SK-N-SH (cell line): ENCODE measurements at regions not wholly inside any gene's neighbourhood (a gene's known extent, or its start where the extent isn't known, plus 50 kb on each side); places are given as distances from the start of the nearest gene placed in this dataset.

ENCODE experiments used
- CTCF ChIA-PET: fragments of 300-600, 350-600 bp; formaldehyde crosslinking; extraction: SDS; loops from one replicate; lab custom pipeline; 2021; lab: Yijun Ruan, JAX
- POLR2A ChIA-PET: fragments of 350-600 bp; sonication (Branson Sonifier 250); formaldehyde crosslinking; extraction: SDS; loops from one replicate; lab custom pipeline; 2020; ENCODE audit warnings: antibody characterized with exemption, inconsistent platforms; lab: Yijun Ruan, JAX
- DNase-seq: peaks from one replicate; pipeline ENCODE4 v3.0.0; 2012
- H2AFZ ChIP-seq: fragments of 200-600 bp; sonication (generic); 2 replicates; pipeline ENCODE4 v1.8.1; 2016; ENCODE audit warnings: antibody characterized with exemption, mild to moderate bottlenecking, low read depth
- H3F3A ChIP-seq: fragments of 200-600 bp; sonication (generic); replicated peaks from 2 replicates; pipeline ENCODE3; 2016; ENCODE audit warnings: antibody characterized with exemption, mild to moderate bottlenecking; ENCODE audit not compliant: insufficient read depth
- H3K27ac ChIP-seq, 2 experiments: fragments of 200-500 bp in 1 of 2; fragments of 200-600 bp in 1 of 2; sonication (Bioruptor generic) in 1 of 2; sonication (generic), shearing (Covaris generic) in 1 of 2; 2 replicates each; pipeline versions ENCODE4 v1.5.1 to v1.6.1; 2014 to 2016; ENCODE audit warnings: low read depth in 2 of 2, inconsistent platforms in 1 of 2, low read length in 1 of 2, mild to moderate bottlenecking in 1 of 2, mixed read lengths in 1 of 2
- H3K27me3 ChIP-seq: fragments of 200-600 bp; sonication (generic), shearing (Covaris generic); 2 replicates; pipeline ENCODE4 v1.6.1; 2016; ENCODE audit warnings: mixed run types; ENCODE audit not compliant: insufficient read depth
- H3K36me3 ChIP-seq, 2 experiments: fragments of 200-500 bp in 1 of 2; fragments of 200-600 bp in 1 of 2; sonication (Bioruptor generic) in 1 of 2; sonication (generic) in 1 of 2; replicated peaks in 1 of 2; 2 replicates each; pipeline versions ENCODE3 to v1.5.1; 2014 to 2016; ENCODE audit warnings: low read length in 1 of 2, mild to moderate bottlenecking in 1 of 2; ENCODE audit not compliant: insufficient read depth in 2 of 2, control insufficient read depth in 1 of 2
- H3K4me1 ChIP-seq, 2 experiments: fragments of 200-500 bp in 1 of 2; fragments of 200-600 bp in 1 of 2; sonication (Bioruptor generic) in 1 of 2; sonication (generic), shearing (Covaris generic) in 1 of 2; 2 replicates each; pipeline versions ENCODE4 v1.5.1 to v1.6.1; 2014 to 2016; ENCODE audit warnings: low read depth in 1 of 2, low read length in 1 of 2, mixed run types in 1 of 2; ENCODE audit not compliant: insufficient read depth in 2 of 2, control insufficient read depth in 1 of 2
- H3K4me2 ChIP-seq: fragments of 200-600 bp; sonication (generic), shearing (Covaris generic); 2 replicates; pipeline ENCODE4 v1.6.1; 2017; ENCODE audit warnings: mixed run types
- H3K4me3 ChIP-seq, 2 experiments: fragments of 200-500 bp in 1 of 2; fragments of 200-600 bp in 1 of 2; sonication (Bioruptor generic) in 1 of 2; sonication (generic), shearing (Covaris generic) in 1 of 2; 2 replicates each; pipeline versions ENCODE4 v1.5.1 to v1.8.1; 2014 to 2016; ENCODE audit warnings: low read depth in 2 of 2, inconsistent platforms in 1 of 2, low read length in 1 of 2, mild to moderate bottlenecking in 1 of 2, mixed read lengths in 1 of 2, moderate library complexity in 1 of 2
- H3K79me2 ChIP-seq: fragments of 200-600 bp; sonication (generic); 2 replicates; pipeline ENCODE4 v1.8.1; 2017; ENCODE audit warnings: mild to moderate bottlenecking; ENCODE audit not compliant: insufficient read depth
- H3K9ac ChIP-seq: fragments of 200-600 bp; sonication (generic); 2 replicates; pipeline ENCODE4 v1.6.1; 2017; ENCODE audit warnings: mixed run types
- H3K9me2 ChIP-seq: fragments of 200-600 bp; sonication (generic); 2 replicates; pipeline ENCODE4 v1.6.1; 2017; ENCODE audit warnings: mixed run types
- H3K9me3 ChIP-seq: fragments of 200-600 bp; sonication (generic); 2 replicates; pipeline ENCODE4 v1.6.1; 2017; ENCODE audit warnings: mixed run types, mild to moderate bottlenecking, moderate library complexity
- H4K20me1 ChIP-seq: fragments of 200-600 bp; sonication (generic); 2 replicates; pipeline ENCODE4 v1.6.1; 2017; ENCODE audit warnings: mild to moderate bottlenecking, mixed run types; ENCODE audit not compliant: insufficient read depth
- EP300 ChIP-seq, 2 experiments: IDR thresholded peaks; 2 replicates each; pipeline versions ENCODE4 v1.4.0 to v1.6.1; 2012; ENCODE audit warnings: borderline replicate concordance in 1 of 2, low read depth in 1 of 2, low read length in 1 of 2
- FOXJ3 ChIP-seq: sonication (generic); formaldehyde crosslinking; IDR thresholded peaks from 2 replicates; pipeline ENCODE4 v1.5.1; 2020; ENCODE audit warnings: mild to moderate bottlenecking, missing genetic modification reagents
- FOXM1 ChIP-seq: IDR thresholded peaks from 2 replicates; pipeline ENCODE4 v1.4.0; 2012; ENCODE audit warnings: low read depth, mild to moderate bottlenecking
- GATA2 ChIP-seq: sonication (generic); formaldehyde crosslinking; IDR thresholded peaks from 2 replicates; pipeline ENCODE4 v1.5.0; 2020; ENCODE audit warnings: mild to moderate bottlenecking, missing genetic modification reagents
- MAX ChIP-seq: IDR thresholded peaks from 2 replicates; pipeline ENCODE4 v1.4.0; 2012; ENCODE audit warnings: low read depth
- REST ChIP-seq: IDR thresholded peaks from 2 replicates; pipeline ENCODE4 v1.6.1; 2012; ENCODE audit warnings: mild to moderate bottlenecking, low read depth, low read length, moderate library complexity
- SIN3A ChIP-seq: IDR thresholded peaks from 2 replicates; pipeline ENCODE4 v1.6.1; 2012; ENCODE audit warnings: low read depth, mild to moderate bottlenecking, low read length, moderate library complexity, borderline replicate concordance
- TEAD4 ChIP-seq: IDR thresholded peaks from 2 replicates; pipeline ENCODE4 v1.4.0; 2012; ENCODE audit warnings: mild to moderate bottlenecking, borderline replicate concordance; ENCODE audit not compliant: insufficient read depth
- WGBS: methylation state at CpG from one replicate; pipeline ENCODE4 v1.1.6; 2017; ENCODE audit warnings: low lambda C conversion rate; 5-methylcytosine and 5-hydroxymethylcytosine counted together
- TF ChIP-seq, protein P1 (sequence below): fragments of 150-350 bp; IDR thresholded peaks from 2 replicates; pipeline ENCODE4 v1.6.1; 2017; ENCODE audit warnings: antibody characterized with exemption, low read length, low read depth, borderline replicate concordance
- TF ChIP-seq, protein P2 (sequence below): fragments of 200-600 bp; sonication (generic); IDR thresholded peaks from 2 replicates; pipeline ENCODE4 v1.6.1; 2017; ENCODE audit warnings: antibody characterized with exemption, mild to moderate bottlenecking, moderate library complexity

DNA sequence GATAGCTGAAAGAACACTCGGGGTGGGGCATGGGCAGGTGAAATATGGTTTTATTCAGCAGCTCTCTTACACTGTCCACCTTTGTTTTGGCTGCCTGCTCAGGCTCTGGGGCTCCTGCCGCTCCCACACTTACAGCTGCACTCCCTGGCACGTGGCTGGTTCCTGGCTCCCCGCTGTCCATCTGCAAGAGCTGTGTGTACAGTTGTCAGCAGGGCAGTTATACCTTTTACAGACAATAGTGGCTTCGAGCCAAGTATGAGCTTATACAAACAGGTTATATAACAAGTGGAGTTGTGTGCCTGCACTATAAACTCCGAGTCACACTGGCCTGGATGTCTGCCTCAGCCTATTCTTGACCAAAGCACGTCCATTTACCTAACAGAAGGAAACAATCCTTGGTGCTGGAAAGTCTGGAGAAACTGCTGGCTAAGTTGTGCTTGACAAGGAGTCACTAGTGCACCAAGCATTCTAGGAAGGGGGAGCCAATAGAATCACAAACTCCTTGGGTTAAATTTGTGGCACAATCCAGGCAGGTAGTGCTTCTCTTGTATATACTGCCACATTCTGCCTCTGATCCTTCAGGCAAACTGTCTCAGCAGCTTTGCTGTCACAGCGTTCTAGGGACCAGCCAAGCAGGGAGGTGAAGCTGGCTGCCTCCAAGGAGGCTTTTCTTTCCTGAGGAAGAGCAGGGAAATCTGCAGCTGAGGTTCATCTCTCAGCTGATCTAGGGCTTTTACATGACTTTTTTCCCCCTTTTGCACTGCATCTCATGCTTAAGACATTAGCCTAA lies 68.2 kb downstream of the NHLRC3 start (continued):
- TF ChIP-seq REST = no peak
- TF ChIP-seq, protein P1, sequence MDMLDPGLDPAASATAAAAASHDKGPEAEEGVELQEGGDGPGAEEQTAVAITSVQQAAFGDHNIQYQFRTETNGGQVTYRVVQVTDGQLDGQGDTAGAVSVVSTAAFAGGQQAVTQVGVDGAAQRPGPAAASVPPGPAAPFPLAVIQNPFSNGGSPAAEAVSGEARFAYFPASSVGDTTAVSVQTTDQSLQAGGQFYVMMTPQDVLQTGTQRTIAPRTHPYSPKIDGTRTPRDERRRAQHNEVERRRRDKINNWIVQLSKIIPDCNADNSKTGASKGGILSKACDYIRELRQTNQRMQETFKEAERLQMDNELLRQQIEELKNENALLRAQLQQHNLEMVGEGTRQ = no peak
- TF ChIP-seq, all 33 proteins: peak for 0

DNA sequence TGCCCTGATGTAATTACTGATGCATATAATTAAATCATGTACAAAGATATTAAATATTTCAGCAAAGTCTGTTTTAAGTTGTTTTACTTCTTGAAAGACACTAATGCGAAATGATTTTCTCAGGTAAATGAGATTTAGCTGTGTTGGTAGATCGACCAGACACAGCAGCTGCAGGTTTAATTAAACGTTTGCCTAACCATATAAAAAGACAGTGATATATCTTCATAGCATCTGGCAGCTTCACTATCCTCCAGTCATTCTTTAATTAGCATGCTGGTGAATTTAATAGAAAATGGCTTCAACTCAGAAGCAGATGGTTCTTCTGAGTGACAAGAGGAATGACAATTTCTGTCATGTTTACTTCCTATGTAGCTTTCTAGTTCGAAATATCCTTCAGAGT lies 69.3 kb downstream of the NHLRC3 start:
- H3F3A ChIP-seq = no peaks in the 10 kb centered on the region
- no peak overlapping the region for H3K4me2 ChIP-seq
- ChIA-PET CTCF (no interaction called here), POLR2A (no interaction called here)
- TF ChIP-seq EP300 (IDR thresholded peaks at IDR 0.05; ENCODE audit: borderline replicate concordance in 1 of 2, low read depth in 1 of 2, low read length in 1 of 2) (peak in 1 of 2 experiments; percentile 12; a peak in 1 of 4 replicates), MAX (no peak), FOXJ3 (CRISPR knock-in tag) (no peak), GATA2 (CRISPR knock-in tag) (peak; percentile 30), TEAD4 (no peak), FOXM1 (no peak)
- H3K36me3 ChIP-seq = no peaks in the 10 kb centered on the region
- no peak overlapping the region for H2AFZ ChIP-seq
- no peaks in the 10 kb centered on the region for H4K20me1 ChIP-seq
- H3K9ac ChIP-seq = no peak overlapping the region
- H3K9me3 ChIP-seq = no peaks in the 10 kb centered on the region
- H3K4me1 ChIP-seq = no peaks in the 10 kb centered on the region; a peak in 2 of 4 replicates
- no peaks in the 10 kb centered on the region for H3K9me2 ChIP-seq
- no peaks in the 10 kb centered on the region for H3K79me2 ChIP-seq
- H3K27ac ChIP-seq = no peak overlapping the region
- peaks cover 4% of the 10 kb centered on the region; the same call in 1 of the 2 replicates for H3K27me3 ChIP-seq
- DNase-seq = no peak
- 21% methylated on average over 4 of the region's 4 CpGs for WGBS
- H3K4me3 ChIP-seq = no peak overlapping the region

GRCh38 chr13:39108783-39109182 lies 70.5 kb downstream of the NHLRC3 start:
- no peak overlapping the region for H2AFZ ChIP-seq
- POLR2A ChIA-PET = no interaction called here
- H3K9me2 ChIP-seq = no peaks in the 10 kb centered on the region
- peaks cover 4% of the 10 kb centered on the region; the same call in 1 of the 2 replicates for H3K27me3 ChIP-seq
- no peaks in the 10 kb centered on the region for H3K9me3 ChIP-seq
- H3F3A ChIP-seq = no peaks in the 10 kb centered on the region
- H3K27ac ChIP-seq = no peak overlapping the region
- H3K4me1 ChIP-seq = no peaks in the 10 kb centered on the region; a peak in 2 of 4 replicates
- no peaks in the 10 kb centered on the region for H4K20me1 ChIP-seq
- no peak overlapping the region for H3K4me3 ChIP-seq
- H3K9ac ChIP-seq = no peak overlapping the region
- no peak for DNase-seq
- WGBS = 11% methylated on average over 2 of the region's 2 CpGs
- H3K79me2 ChIP-seq = no peaks in the 10 kb centered on the region
- TF ChIP-seq, protein P2, sequence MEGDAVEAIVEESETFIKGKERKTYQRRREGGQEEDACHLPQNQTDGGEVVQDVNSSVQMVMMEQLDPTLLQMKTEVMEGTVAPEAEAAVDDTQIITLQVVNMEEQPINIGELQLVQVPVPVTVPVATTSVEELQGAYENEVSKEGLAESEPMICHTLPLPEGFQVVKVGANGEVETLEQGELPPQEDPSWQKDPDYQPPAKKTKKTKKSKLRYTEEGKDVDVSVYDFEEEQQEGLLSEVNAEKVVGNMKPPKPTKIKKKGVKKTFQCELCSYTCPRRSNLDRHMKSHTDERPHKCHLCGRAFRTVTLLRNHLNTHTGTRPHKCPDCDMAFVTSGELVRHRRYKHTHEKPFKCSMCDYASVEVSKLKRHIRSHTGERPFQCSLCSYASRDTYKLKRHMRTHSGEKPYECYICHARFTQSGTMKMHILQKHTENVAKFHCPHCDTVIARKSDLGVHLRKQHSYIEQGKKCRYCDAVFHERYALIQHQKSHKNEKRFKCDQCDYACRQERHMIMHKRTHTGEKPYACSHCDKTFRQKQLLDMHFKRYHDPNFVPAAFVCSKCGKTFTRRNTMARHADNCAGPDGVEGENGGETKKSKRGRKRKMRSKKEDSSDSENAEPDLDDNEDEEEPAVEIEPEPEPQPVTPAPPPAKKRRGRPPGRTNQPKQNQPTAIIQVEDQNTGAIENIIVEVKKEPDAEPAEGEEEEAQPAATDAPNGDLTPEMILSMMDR = no peak
- TF ChIP-seq SIN3A = no peak
- TF ChIP-seq, all 33 proteins: peak for 0
- no peak overlapping the region for H3K4me2 ChIP-seq
- H3K36me3 ChIP-seq = no peaks in the 10 kb centered on the region
- CTCF ChIA-PET = no interaction called here
